ENCODE measurements at regions not wholly inside any gene's neighbourhood (a gene's known extent, or its start where the extent isn't known, plus 50 kb on each side); places are given as distances from the start of the nearest gene placed in this dataset.

DNA sequence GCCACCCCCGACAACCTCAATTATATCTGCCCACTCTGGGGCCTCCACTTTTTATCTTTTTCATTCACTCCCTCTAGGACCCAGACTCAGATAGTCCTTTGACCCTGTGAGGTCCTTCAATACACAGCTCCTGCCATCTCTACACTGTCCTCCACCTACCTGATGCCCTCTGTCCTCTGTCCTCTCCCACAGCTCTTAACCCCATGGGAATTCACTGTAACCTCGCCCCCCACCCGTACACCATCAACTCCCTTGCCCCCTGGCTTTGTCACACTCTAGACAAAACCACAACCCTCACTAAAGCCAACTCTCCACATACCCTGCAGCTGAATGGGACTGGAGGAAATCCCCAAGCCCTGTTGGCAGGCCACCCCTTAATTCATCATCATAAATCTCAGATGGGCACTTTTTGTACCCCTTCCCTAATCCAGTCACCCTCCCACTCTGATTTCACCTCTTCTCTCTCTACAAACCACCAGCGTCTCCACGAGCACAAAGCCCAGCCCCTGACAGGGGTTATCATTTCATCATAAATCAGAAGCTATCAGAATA is 52.3 kb upstream of the ENPP6 start:
- Mint-ChIP-seq H3K27ac (peak overlapping the region; percentile 64), H3K36me3 (ENCODE audit: low read depth) (no peaks in the 10 kb centered on the region), H3K4me1 (peaks cover 64% of the 10 kb centered on the region), H3K27me3 (no peaks in the 10 kb centered on the region), H3K4me3 (no peak overlapping the region), H3K9me3 (no peaks in the 10 kb centered on the region)
- DNase-seq: no peak
- intact Hi-C loops (cut with micrococcal nuclease): loop anchor here (2.0 to 10.0 kb wide), 4 partner anchors 49 to 695 kb away; partner anchors contain the start of gene ACSL1

DNA sequence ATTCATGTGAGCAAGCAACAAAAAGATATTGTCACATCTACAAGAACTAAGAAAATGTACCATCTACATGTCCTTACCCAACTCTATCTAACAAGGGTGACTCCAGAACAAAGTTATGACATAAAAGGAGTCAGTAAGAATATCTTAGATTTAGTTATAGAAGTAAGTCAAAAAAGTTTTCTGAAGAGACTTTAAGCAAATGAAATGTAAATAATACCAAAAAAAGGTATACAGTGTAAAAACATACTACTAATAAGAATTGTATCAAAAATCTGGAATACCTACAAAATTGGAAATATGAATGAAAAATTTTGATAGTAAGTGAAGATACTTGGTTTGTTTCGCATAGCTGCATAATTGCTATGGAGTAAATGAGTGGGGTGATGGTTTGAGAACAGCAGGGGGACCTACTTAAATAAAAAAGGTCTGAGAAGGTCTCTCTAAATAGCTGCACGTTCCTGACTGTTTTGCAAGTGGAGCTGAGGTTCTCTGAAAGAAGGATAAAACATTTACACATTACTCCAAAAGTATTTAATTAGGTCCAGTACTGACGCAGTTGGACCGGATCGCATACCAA is 51.0 kb upstream of the ENPP6 start:
- Mint-ChIP-seq H3K27ac (peak overlapping the region; percentile 93), H3K9me3 (no peaks in the 10 kb centered on the region), H3K36me3 (ENCODE audit: low read depth) (no peaks in the 10 kb centered on the region), H3K4me1 (peaks cover 63% of the 10 kb centered on the region), H3K4me3 (peak overlapping the region; percentile 78), H3K27me3 (no peaks in the 10 kb centered on the region)
- intact Hi-C loops (cut with micrococcal nuclease): loop anchor here (1.0 to 10.0 kb wide), 11 partner anchors 13 to 696 kb away; partner anchors contain the start of genes ACSL1 and IRF2
- no peak for DNase-seq

- intact Hi-C loops (cut with micrococcal nuclease): loop anchor here (1.0 to 10.0 kb wide), 11 partner anchors 13 to 697 kb away; partner anchors contain the start of genes ACSL1 and IRF2
- DNase-seq: peak; percentile 95
- Mint-ChIP-seq H3K36me3 (ENCODE audit: low read depth) (no peaks in the 10 kb centered on the region), H3K27ac (peak overlapping the region; percentile 93), H3K27me3 (no peaks in the 10 kb centered on the region), H3K9me3 (no peaks in the 10 kb centered on the region), H3K4me3 (peak overlapping the region; percentile 78), H3K4me1 (peaks cover 64% of the 10 kb centered on the region)
Measured at GRCh38 chr4:184267673-184268583, 50.3 kb upstream of the ENPP6 start.
